HG02610 (cell line): ENCODE measurements at regions not wholly inside any gene's neighbourhood (a gene's known extent, or its start where the extent isn't known, plus 50 kb on each side); places are given as distances from the start of the nearest gene placed in this dataset.
A peak's percentile ranks its signal among the peaks of the same experiment; 100 is the strongest.
"Not testable (repeated sequence)": the region's sequence is repeated elsewhere in the genome, so short reads cannot be mapped to it uniquely, and the experiment has no call there.

Experiments
- ATAC-seq: cut with Tn5 transposase; IDR thresholded peaks from one replicate; pipeline ENCODE4 v1.9.1; 2021; ENCODE audit warnings: mild to moderate bottlenecking, moderate library complexity; ENCODE audit not compliant: unreplicated experiment

- ATAC-seq, result no peak
Observed at GRCh38 chr9:102941868-102942267, 53.3 kb upstream of the CYLC2 start.

GRCh38 chr9:102922526-102922925, 72.6 kb upstream of the CYLC2 start:
- no peak for ATAC-seq

GRCh38 chr9:102911185-102911584, 83.9 kb upstream of the CYLC2 start:
- peak; percentile 60 for ATAC-seq

- ATAC-seq, result not testable (repeated sequence)
Observed at GRCh38 chr9:102905795-102906194, 89.3 kb upstream of the CYLC2 start.

- no peak for ATAC-seq
Observed at GRCh38 chr9:102892025-102892424, 103.1 kb upstream of the CYLC2 start.

- not testable (repeated sequence) for ATAC-seq
Observed at GRCh38 chr9:102888747-102889146, 106.4 kb upstream of the CYLC2 start.

GRCh38 chr9:102875687-102876086, 119.4 kb upstream of the CYLC2 start:
- ATAC-seq, result no peak

GRCh38 chr9:102867488-102867887, 127.6 kb upstream of the CYLC2 start:
- no peak for ATAC-seq

- no peak for ATAC-seq
Observed at GRCh38 chr9:102862478-102862877, 132.7 kb upstream of the CYLC2 start.

GRCh38 chr9:102855641-102856040, 139.5 kb upstream of the CYLC2 start:
- ATAC-seq, result no peak

GRCh38 chr9:102845827-102846371, 149.2 kb upstream of the CYLC2 start:
- ATAC-seq, result no peak

- ATAC-seq, result no peak
Observed at GRCh38 chr9:102844716-102845115, 150.4 kb upstream of the CYLC2 start.

GRCh38 chr9:102842423-102842822, 152.7 kb upstream of the CYLC2 start:
- no peak for ATAC-seq

- ATAC-seq, result no peak
Observed at GRCh38 chr9:102841376-102841775, 153.8 kb upstream of the CYLC2 start.

GRCh38 chr9:102840335-102840734, 154.8 kb upstream of the CYLC2 start:
- ATAC-seq, result no peak

- ATAC-seq, result no peak
Observed at GRCh38 chr9:102832814-102833213, 162.3 kb upstream of the CYLC2 start.

GRCh38 chr9:102796244-102796643, 198.9 kb upstream of the CYLC2 start:
- ATAC-seq, result no peak

- no peak for ATAC-seq
Observed at GRCh38 chr9:102795532-102795931, 199.6 kb upstream of the CYLC2 start.

- no peak for ATAC-seq
Observed at GRCh38 chr9:102779356-102779755, 215.8 kb upstream of the CYLC2 start.

GRCh38 chr9:102778746-102779145, 216.4 kb upstream of the CYLC2 start:
- no peak for ATAC-seq

GRCh38 chr9:102770704-102771103, 224.4 kb upstream of the CYLC2 start:
- no peak for ATAC-seq

- no peak for ATAC-seq
Observed at GRCh38 chr9:102769307-102769706, 225.8 kb upstream of the CYLC2 start.

- ATAC-seq, result no peak
Observed at GRCh38 chr9:102768002-102768401, 227.1 kb upstream of the CYLC2 start.
